Breast epithelium (tissue), 3 donors: ENCODE measurements at regions not wholly inside any gene's neighbourhood (a gene's known extent, or its start where the extent isn't known, plus 50 kb on each side); places are given as distances from the start of the nearest gene placed in this dataset.

Experiments used
- POLR2AphosphoS5 ChIP-seq, 3 donors: sonication (generic); formaldehyde crosslinking; IDR thresholded peaks; one replicate each; pipeline ENCODE4 v1.6.1; 2017; ENCODE audit warnings: antibody characterized with exemption in 3 of 3
- TF ChIP-seq, protein P1 (sequence below), 3 donors: fragments of 450-650 bp; IDR thresholded peaks; one replicate each; pipeline ENCODE4 v1.5.1; 2016 to 2017; ENCODE audit warnings: antibody characterized with exemption in 3 of 3, mild to moderate bottlenecking in 3 of 3, moderate library complexity in 3 of 3

DNA sequence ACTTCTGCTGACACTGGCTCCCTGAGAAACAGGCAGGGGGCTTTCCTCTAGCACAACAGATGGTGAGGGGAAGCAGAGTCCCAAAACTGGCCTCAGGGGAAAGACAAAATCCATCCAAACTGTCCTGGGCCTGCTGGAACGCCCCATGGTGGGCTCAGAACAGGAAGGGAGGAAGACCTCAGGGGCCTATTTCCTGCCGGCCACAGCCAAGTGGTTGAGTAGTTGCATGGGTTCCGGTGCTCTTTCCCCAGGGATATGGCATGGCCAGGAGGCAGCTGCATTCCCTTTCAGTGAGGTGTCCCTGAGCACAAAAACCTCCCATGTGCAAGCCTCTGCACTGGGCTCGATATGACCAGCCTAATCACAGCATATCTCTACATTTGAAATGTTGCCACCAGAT is 303.0 kb upstream of the IRX5 start:
- TF ChIP-seq, protein P1, sequence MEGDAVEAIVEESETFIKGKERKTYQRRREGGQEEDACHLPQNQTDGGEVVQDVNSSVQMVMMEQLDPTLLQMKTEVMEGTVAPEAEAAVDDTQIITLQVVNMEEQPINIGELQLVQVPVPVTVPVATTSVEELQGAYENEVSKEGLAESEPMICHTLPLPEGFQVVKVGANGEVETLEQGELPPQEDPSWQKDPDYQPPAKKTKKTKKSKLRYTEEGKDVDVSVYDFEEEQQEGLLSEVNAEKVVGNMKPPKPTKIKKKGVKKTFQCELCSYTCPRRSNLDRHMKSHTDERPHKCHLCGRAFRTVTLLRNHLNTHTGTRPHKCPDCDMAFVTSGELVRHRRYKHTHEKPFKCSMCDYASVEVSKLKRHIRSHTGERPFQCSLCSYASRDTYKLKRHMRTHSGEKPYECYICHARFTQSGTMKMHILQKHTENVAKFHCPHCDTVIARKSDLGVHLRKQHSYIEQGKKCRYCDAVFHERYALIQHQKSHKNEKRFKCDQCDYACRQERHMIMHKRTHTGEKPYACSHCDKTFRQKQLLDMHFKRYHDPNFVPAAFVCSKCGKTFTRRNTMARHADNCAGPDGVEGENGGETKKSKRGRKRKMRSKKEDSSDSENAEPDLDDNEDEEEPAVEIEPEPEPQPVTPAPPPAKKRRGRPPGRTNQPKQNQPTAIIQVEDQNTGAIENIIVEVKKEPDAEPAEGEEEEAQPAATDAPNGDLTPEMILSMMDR (IDR thresholded peaks at IDR 0.05): no peak
- no peak for TF ChIP-seq POLR2AphosphoS5 (IDR thresholded peaks at IDR 0.05)
